HG02970 (cell line): ENCODE measurements at regions not wholly inside any gene's neighbourhood (a gene's known extent, or its start where the extent isn't known, plus 50 kb on each side); places are given as distances from the start of the nearest gene placed in this dataset.
"Not testable (repeated sequence)": the region's sequence is repeated elsewhere in the genome, so short reads cannot be mapped to it uniquely, and the experiment has no call there.

Source experiments
- ATAC-seq: cut with Tn5 transposase; IDR thresholded peaks from one replicate; pipeline ENCODE4 v1.9.1; 2021; ENCODE audit warnings: mild to moderate bottlenecking, moderate library complexity, moderate number of reproducible peaks; ENCODE audit not compliant: unreplicated experiment, low FRiP score

GRCh38 chr7:115368998-115369397 is 447.1 kb downstream of the MDFIC start:
- no peak for ATAC-seq

GRCh38 chr7:115363916-115364315 is 442.0 kb downstream of the MDFIC start:
- ATAC-seq: no peak

GRCh38 chr7:115359955-115360354 is 438.1 kb downstream of the MDFIC start:
- no peak for ATAC-seq

GRCh38 chr7:115359119-115359518 is 437.2 kb downstream of the MDFIC start:
- no peak for ATAC-seq

GRCh38 chr7:115357703-115357999 is 435.8 kb downstream of the MDFIC start:
- ATAC-seq: no peak

- no peak for ATAC-seq
Observed at GRCh38 chr7:115356999-115357702, 435.3 kb downstream of the MDFIC start.

- no peak for ATAC-seq
Observed at GRCh38 chr7:115356139-115356746, 434.3 kb downstream of the MDFIC start.

- no peak for ATAC-seq
Observed at GRCh38 chr7:115354925-115355324, 433.0 kb downstream of the MDFIC start.

- no peak for ATAC-seq
Observed at GRCh38 chr7:115352375-115352774, 430.5 kb downstream of the MDFIC start.

- no peak for ATAC-seq
Observed at GRCh38 chr7:115350764-115351163, 428.9 kb downstream of the MDFIC start.

- ATAC-seq: no peak
Observed at GRCh38 chr7:115349635-115350034, 427.7 kb downstream of the MDFIC start.

- ATAC-seq: no peak
Observed at GRCh38 chr7:115346685-115347084, 424.8 kb downstream of the MDFIC start.

- no peak for ATAC-seq
Observed at GRCh38 chr7:115340828-115341227, 418.9 kb downstream of the MDFIC start.

GRCh38 chr7:115338016-115338415 is 416.1 kb downstream of the MDFIC start:
- ATAC-seq: no peak

GRCh38 chr7:115332691-115333090 is 410.8 kb downstream of the MDFIC start:
- no peak for ATAC-seq

- no peak for ATAC-seq
Observed at GRCh38 chr7:115329006-115329405, 407.1 kb downstream of the MDFIC start.

GRCh38 chr7:115328018-115328417 is 406.1 kb downstream of the MDFIC start:
- ATAC-seq: no peak

GRCh38 chr7:115327326-115327725 is 405.4 kb downstream of the MDFIC start:
- no peak for ATAC-seq

GRCh38 chr7:115319541-115319940 is 397.6 kb downstream of the MDFIC start:
- ATAC-seq: no peak

- not testable (repeated sequence) for ATAC-seq
Observed at GRCh38 chr7:115310316-115310715, 388.4 kb downstream of the MDFIC start.

- no peak for ATAC-seq
Observed at GRCh38 chr7:115306586-115306985, 384.7 kb downstream of the MDFIC start.

- no peak for ATAC-seq
Observed at GRCh38 chr7:115300231-115300870, 378.5 kb downstream of the MDFIC start.
